ENCODE measurements at regions not wholly inside any gene's neighbourhood (a gene's known extent, or its start where the extent isn't known, plus 50 kb on each side); places are given as distances from the start of the nearest gene placed in this dataset.

- H3K4me2 ChIP-seq (ENCODE audit: low read length): no peak overlapping the region
- no peaks in the 10 kb centered on the region for H4K20me1 ChIP-seq (ENCODE audit: control insufficient read depth, insufficient read depth, low read depth, low read length)
- H3K4me1 ChIP-seq (ENCODE audit: control insufficient read depth, low read length): no peaks in the 10 kb centered on the region
- no peaks in the 10 kb centered on the region for H3K9me2 ChIP-seq (replicated peaks; ENCODE audit: control insufficient read depth, low read length)
- H3K9me3 ChIP-seq (ENCODE audit: control insufficient read depth, insufficient read depth, low read length): no peaks in the 10 kb centered on the region
- H3K4me3 ChIP-seq (ENCODE audit: low read length): no peak overlapping the region
- H3K27ac ChIP-seq (ENCODE audit: low read depth, low read length): no peak overlapping the region
- TF ChIP-seq EZH2phosphoT487 (IDR thresholded peaks at IDR 0.05; ENCODE audit: borderline replicate concordance, low read length): no peak
- TF ChIP-seq, protein P1, sequence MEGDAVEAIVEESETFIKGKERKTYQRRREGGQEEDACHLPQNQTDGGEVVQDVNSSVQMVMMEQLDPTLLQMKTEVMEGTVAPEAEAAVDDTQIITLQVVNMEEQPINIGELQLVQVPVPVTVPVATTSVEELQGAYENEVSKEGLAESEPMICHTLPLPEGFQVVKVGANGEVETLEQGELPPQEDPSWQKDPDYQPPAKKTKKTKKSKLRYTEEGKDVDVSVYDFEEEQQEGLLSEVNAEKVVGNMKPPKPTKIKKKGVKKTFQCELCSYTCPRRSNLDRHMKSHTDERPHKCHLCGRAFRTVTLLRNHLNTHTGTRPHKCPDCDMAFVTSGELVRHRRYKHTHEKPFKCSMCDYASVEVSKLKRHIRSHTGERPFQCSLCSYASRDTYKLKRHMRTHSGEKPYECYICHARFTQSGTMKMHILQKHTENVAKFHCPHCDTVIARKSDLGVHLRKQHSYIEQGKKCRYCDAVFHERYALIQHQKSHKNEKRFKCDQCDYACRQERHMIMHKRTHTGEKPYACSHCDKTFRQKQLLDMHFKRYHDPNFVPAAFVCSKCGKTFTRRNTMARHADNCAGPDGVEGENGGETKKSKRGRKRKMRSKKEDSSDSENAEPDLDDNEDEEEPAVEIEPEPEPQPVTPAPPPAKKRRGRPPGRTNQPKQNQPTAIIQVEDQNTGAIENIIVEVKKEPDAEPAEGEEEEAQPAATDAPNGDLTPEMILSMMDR (IDR thresholded peaks at IDR 0.05; ENCODE audit: low read depth, low read length, poor library complexity, severe bottlenecking): no peak
- peaks cover 3% of the 10 kb centered on the region; the same call in 1 of the 2 replicates for H3K27me3 ChIP-seq (ENCODE audit: control insufficient read depth, low read length)
- H3K79me2 ChIP-seq (ENCODE audit: control insufficient read depth, low read length): no peaks in the 10 kb centered on the region
- no peaks in the 10 kb centered on the region for H3K36me3 ChIP-seq (ENCODE audit: control insufficient read depth, low read length)
- H3F3A ChIP-seq (ENCODE audit: control insufficient read depth, insufficient read depth): no peaks in the 10 kb centered on the region
These were observed 247.2 kb downstream of the CEMIP2 start for GRCh38 chr9:71521132-71521531.

DNA sequence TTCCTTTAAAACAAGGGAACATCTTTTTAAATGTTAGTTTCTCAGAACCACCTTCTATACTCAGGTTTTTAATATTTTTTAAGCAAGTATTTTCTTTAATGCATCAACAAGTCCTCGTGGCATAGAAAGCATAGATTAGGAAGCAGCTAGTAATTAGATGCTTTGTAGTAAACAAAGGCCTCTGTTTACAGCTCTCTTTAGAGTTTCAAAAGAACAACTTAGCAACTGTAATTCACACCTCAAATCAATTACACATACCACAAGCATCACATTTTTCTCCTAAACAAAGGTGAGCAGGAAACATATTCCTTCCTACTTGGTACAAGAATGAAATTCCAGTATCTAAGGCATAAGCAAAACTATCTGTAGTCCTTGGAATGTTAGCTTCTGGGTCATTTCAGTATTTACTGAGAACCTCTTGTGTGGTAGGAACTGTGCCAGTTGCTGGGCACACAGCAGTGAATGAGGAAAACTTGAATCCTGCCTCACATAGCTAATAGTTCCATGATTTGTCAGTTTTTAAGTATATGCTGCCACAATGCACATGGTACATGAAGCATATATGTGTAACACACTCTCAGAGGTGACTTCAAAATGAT, 249.1 kb downstream of the CEMIP2 start:
- Histone ChIP-seq H3K4me2 (ENCODE audit: low read length) (no peak overlapping the region), H3K9me3 (ENCODE audit: control insufficient read depth, insufficient read depth, low read length) (no peaks in the 10 kb centered on the region), H3K27ac (ENCODE audit: low read depth, low read length) (no peak overlapping the region), H3K4me3 (ENCODE audit: low read length) (no peak overlapping the region), H3K4me1 (ENCODE audit: control insufficient read depth, low read length) (no peaks in the 10 kb centered on the region), H3K36me3 (ENCODE audit: control insufficient read depth, low read length) (no peaks in the 10 kb centered on the region), H3K79me2 (ENCODE audit: control insufficient read depth, low read length) (no peaks in the 10 kb centered on the region), H3K9me2 (replicated peaks; ENCODE audit: control insufficient read depth, low read length) (no peaks in the 10 kb centered on the region), H3K27me3 (ENCODE audit: control insufficient read depth, low read length) (peaks cover 3% of the 10 kb centered on the region; the same call in 1 of the 2 replicates), H4K20me1 (ENCODE audit: control insufficient read depth, insufficient read depth, low read depth, low read length) (no peaks in the 10 kb centered on the region), H3F3A (ENCODE audit: control insufficient read depth, insufficient read depth) (no peaks in the 10 kb centered on the region)
- TF ChIP-seq, protein P1 (IDR thresholded peaks at IDR 0.05; ENCODE audit: low read depth, low read length, poor library complexity, severe bottlenecking): no peak
- TF ChIP-seq EZH2phosphoT487 (IDR thresholded peaks at IDR 0.05; ENCODE audit: borderline replicate concordance, low read length): no peak

DNA sequence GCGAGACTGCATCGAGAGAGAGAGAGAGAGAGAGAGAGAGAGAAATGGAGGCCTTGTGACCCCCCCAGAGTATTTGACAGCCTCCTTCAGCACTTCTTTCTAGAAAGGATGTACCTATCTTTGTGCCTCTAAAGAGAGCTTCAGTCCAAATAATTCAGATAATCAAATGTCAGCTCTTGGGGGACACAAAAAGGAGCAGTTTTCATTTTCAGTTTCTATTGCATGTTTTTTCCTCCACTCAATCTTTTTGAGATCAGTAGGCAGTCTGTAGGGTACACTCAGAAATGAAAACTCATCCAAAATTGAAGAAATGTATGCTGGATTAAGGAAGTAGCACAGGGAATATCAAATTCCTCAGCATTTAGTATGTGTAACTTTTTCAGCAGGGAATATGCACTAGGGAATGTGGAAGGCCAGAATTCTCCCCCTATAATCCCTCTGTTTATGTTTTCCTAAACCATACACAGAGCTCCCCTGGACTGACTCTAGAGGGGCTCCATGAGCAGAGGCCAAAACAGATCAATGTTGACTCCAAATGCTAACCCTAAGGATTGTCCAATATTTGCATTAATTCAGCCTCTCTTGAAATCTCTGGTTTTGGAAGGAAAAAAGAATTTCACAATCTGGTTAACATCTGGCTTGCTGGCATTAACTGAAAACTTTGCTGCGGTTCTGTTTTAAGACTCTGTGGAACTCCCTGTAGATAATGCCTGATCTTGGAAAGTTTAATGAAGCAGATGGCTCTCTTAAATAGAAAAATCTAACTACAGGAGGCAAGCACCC, 250.1 kb downstream of the CEMIP2 start:
- H3K36me3 ChIP-seq (ENCODE audit: control insufficient read depth, low read length): no peaks in the 10 kb centered on the region
- no peaks in the 10 kb centered on the region for H3K9me3 ChIP-seq (ENCODE audit: control insufficient read depth, insufficient read depth, low read length)
- TF ChIP-seq, protein P1 (IDR thresholded peaks at IDR 0.05; ENCODE audit: low read depth, low read length, poor library complexity, severe bottlenecking): no peak
- no peak for TF ChIP-seq EZH2phosphoT487 (IDR thresholded peaks at IDR 0.05; ENCODE audit: borderline replicate concordance, low read length)
- no peaks in the 10 kb centered on the region for H3K9me2 ChIP-seq (replicated peaks; ENCODE audit: control insufficient read depth, low read length)
- H3K27me3 ChIP-seq (ENCODE audit: control insufficient read depth, low read length): no peaks in the 10 kb centered on the region
- H3K27ac ChIP-seq (ENCODE audit: low read depth, low read length): no peak overlapping the region
- no peaks in the 10 kb centered on the region for H4K20me1 ChIP-seq (ENCODE audit: control insufficient read depth, insufficient read depth, low read depth, low read length)
- H3K4me3 ChIP-seq (ENCODE audit: low read length): no peak overlapping the region
- no peak overlapping the region for H3K4me2 ChIP-seq (ENCODE audit: low read length)
- H3F3A ChIP-seq (ENCODE audit: control insufficient read depth, insufficient read depth): no peaks in the 10 kb centered on the region
- no peaks in the 10 kb centered on the region for H3K4me1 ChIP-seq (ENCODE audit: control insufficient read depth, low read length)
- no peaks in the 10 kb centered on the region for H3K79me2 ChIP-seq (ENCODE audit: control insufficient read depth, low read length)
